ENCODE measurements at regions not wholly inside any gene's neighbourhood (a gene's known extent, or its start where the extent isn't known, plus 50 kb on each side); places are given as distances from the start of the nearest gene placed in this dataset.

GRCh38 chr1:17932164-17932563 is 175.4 kb upstream of the IGSF21 start:
- no peak for DNase-seq (ENCODE audit: low spot score)

DNA sequence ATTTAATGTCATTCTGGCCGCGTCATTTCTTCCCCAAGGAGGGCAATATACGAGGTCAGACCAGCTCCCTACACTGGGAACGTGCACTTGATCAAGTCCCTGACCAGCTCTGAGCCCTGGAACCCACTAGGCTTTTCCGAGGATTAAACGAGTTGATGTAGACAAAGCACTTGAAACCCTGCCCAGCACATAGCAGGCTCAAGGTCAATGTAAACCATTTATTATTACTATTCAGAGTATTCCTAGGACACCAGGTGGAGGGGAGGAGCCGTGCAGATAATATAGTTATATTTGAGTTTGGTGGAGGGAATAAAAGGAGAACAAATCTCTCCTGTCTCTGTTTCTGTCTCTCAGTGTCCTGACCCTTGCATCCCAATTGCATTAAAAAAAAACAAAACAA is 174.1 kb upstream of the IGSF21 start:
- no peak for DNase-seq (ENCODE audit: low spot score)

DNA sequence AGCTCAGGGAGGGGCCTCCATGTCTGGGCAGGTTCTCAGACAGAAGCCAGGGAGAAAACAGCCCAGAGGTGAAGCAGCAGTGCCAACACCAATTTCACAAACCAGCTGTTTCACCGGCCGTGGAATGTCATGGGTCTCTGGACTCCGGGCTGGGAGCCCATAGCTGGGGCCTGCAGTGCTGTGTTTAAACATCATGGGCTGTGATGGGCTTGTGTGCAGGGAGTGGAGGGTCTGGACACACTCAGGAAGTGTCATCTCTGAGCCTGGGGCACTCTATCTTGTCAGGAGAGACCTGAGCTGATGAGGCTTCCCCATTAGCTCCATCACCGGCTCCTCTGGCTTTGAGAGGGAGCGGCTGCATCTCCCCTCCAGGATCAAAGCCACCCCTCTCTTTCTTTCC is 173.6 kb upstream of the IGSF21 start:
- DNase-seq (ENCODE audit: low spot score): no peak

DNA sequence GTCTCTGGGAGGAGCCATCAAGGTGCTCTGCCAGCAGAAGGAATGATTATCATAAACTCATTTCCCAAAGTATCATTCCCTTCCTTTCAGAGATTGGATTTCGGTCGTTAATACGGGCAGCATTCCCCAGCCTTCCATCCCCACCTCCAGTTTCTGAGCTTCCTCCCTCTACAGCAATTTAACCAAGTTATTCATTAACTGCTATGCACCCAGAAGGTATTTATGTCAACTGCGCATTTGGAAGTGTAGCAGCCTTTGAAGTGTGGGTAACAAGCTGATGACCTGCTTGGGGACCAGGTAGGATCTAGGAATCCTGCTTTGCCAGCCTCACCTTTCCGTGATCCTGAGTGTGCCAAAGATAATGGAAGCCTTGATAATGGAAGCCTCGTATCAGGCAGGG is 172.4 kb upstream of the IGSF21 start:
- DNase-seq (ENCODE audit: low spot score): no peak

DNA sequence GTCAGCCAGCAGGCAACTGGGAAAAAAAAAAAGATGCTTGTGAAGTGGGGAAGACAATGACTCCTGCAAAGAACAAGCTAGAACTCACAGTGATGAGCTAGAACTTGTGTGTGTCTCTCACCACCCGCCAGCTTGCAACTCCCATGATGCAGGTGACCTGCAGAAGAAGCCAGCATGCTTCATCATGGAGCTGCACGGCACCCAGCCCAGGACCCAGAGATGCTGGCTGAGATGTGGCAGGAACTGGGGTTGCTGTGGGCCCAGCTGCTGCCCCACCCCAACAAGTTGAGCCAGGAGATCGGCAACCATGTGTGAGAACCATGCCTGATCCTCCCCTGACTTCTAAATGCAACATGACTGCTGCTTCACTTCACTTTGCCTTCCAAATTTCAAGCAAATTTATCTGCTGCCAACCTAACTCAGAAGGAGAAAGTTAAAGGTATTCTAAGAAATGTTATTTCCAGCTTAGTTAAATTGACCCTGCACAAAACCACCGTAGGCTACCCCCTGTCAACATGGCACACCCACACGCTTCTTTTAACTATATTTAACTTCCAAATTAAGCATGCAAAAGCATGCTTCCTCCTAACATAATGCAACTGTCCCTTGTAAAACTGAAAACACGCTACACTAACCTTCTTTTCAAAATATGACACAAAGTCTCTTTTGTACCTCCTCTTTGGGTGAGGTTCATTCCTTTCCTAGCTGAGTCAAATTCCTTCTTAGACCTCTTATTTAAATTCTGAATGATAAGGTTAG is 166.0 kb upstream of the IGSF21 start:
- DNase-seq (ENCODE audit: low spot score): no peak

DNA sequence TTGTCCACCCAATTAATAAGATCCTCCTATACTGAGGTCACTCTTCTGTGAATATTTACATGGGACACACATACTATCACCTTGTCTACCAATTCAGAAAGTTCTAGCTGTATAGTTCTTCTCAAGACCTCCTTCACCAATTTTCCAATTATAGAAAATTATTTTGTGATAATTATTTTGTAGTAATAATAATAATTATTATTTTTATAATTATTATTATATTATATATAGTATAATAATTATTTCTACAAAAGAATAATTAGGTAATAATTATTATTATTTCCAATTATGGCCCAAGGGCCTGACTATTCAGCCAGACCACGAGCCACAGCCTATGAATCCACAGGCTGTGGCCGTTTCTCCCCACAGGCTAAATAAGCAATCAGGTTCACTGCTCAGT is 164.1 kb upstream of the IGSF21 start:
- no peak for DNase-seq (ENCODE audit: low spot score)

GRCh38 chr1:17944646-17945045 is 163.0 kb upstream of the IGSF21 start:
- no peak for DNase-seq (ENCODE audit: low spot score)

GRCh38 chr1:17946434-17946833 is 161.2 kb upstream of the IGSF21 start:
- no peak for DNase-seq (ENCODE audit: low spot score)

DNA sequence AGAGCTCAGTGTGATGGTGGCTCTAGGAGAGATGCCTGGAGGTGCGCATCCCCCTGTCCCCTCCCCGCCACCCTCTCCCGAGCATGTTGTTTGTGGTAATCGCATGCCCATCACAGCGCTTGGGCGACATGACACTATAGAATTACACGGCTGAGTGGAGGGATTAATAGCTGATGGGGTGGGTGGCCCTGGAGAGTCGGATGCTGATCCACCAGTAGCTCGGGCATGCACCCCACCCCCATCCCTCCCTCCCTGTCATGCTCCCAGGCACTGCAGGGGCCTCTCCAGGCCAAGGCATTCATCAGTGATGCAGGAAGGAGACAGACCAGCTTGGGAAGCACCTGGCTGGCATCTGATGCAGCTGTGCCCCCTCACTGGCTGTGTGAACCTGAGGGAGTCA is 159.0 kb upstream of the IGSF21 start:
- DNase-seq (ENCODE audit: low spot score): no peak

- no peak for DNase-seq (ENCODE audit: low spot score)
Measured at GRCh38 chr1:17949511-17949910, 158.1 kb upstream of the IGSF21 start.

DNA sequence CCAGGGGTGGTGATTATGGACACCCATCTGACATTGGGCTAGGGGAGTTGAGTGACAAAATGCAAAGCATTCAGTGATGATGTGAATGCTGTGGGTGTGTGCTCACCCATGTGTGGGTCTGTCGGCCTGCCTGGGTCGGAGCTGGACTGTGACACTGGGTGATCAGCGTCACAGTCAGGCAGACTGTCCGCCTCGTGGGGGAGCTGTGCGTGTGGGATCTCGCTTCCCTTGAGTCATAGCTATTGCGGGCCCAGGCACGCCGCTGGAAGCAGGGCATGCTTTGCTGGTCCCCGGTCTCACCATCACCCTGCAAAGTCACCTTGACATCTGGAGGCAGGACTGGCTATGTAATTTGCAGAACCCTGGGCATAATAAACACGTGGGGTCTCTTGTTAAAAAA is 156.9 kb upstream of the IGSF21 start:
- no peak for DNase-seq (ENCODE audit: low spot score)

DNA sequence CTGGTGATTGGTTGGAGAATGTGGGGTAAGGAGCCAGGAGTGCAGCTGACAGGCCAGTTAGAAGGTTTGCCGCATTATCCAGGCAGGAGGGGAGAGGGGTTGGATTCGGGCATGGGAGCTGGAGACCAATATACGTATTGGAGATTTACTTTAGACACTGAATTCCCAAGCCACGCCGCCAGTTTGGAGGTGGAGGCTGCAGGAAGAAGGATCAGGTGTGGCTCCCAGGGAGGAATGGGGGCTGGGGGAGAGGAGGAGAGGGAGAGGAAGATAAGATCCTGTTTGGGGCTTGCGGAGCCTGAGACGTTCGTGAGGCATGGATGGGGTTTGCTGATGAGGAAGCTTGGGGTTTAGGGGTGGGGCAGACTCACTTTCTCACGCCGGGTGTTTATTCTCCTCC is 155.1 kb upstream of the IGSF21 start:
- DNase-seq (ENCODE audit: low spot score): no peak

- no peak for DNase-seq (ENCODE audit: low spot score)
Measured at GRCh38 chr1:17953921-17954320, 153.7 kb upstream of the IGSF21 start.

GRCh38 chr1:17955302-17956285 is 152.0 kb upstream of the IGSF21 start:
- no peak for DNase-seq (ENCODE audit: low spot score)

DNA sequence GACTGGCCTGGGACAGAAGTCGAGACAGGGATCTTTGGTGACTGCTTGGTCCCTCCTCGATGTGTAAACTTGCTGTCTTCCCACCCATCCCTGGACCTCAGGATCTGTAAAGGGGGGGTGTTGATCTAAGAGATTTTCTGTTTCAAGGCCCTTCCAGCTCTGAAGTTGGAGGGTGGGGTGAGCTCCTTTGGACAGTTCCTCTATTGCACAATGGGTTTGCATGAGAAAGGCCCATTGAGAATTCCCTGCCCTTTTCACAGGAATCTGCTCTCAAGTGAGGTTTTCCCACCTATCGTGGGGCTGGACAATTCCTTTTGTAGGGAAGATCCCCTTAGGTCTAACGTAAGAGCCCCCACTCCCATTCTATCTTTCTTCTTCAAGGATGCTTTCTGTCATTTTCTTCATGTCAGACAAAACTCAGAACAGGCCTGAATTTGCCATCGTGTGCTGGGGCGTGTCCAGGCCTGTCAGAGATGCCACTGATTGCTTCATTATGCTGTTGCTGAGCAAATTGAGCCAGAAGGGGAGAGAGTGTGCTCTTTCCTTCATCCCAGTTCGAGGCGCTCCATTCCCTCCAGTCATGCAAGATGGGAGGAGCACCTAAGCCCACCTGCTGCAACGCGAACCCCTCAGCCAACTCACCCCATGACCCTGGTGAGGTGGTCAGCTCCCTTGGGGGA is 149.9 kb upstream of the IGSF21 start:
- peak; percentile 21 for DNase-seq (ENCODE audit: low spot score)

DNA sequence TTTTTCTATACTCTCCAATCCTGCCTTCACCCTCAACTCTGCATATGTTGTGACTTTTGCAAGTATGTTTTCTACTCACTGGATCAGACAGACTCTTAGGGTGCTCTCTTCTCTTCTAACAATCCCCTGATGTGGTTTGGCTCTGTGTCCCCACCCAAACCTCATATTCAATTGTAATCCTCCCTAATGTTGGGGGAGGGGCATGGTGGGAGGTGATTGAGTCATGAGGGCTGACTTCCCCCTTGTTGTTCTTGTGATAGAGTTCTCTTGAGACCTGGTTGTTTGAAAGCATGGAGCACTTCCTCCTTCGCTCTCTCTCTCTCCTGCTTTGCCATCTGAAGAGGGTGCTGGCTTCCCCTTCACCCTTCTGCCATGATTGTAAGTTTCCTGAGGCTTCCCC is 148.9 kb upstream of the IGSF21 start:
- DNase-seq (ENCODE audit: low spot score): no peak

- no peak for DNase-seq (ENCODE audit: low spot score)
Measured at GRCh38 chr1:17963513-17963912, 144.1 kb upstream of the IGSF21 start.

DNA sequence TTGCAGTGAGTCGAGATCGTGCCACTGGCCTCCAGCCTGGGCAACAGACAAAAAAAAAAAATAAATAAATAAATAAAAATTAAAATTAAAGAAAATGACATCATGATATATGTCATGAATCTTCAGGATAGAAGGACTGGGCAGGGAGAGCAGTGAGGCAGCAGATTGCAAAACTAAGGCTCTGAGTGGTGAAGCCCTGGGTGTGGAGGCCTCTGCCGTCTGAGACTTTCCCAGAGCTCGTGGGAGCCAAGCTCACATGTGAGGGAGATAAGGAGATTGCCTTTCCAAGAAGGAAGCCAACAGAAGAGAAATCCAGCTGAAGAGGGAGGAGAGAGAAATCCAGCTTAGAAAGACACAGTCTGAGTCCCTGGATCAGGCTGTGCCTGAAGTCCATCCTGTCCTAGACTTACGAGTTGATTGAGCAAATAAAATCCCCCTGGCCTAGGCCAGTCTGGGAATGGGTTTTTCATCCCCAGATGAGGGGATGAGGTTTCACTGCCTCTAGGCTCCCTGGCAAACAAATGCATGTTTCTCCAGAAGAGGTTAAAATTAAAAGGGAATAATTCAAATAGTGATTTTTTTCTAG is 142.0 kb upstream of the IGSF21 start:
- DNase-seq (ENCODE audit: low spot score): no peak

GRCh38 chr1:17966341-17966740 is 141.3 kb upstream of the IGSF21 start:
- DNase-seq (ENCODE audit: low spot score): no peak

DNA sequence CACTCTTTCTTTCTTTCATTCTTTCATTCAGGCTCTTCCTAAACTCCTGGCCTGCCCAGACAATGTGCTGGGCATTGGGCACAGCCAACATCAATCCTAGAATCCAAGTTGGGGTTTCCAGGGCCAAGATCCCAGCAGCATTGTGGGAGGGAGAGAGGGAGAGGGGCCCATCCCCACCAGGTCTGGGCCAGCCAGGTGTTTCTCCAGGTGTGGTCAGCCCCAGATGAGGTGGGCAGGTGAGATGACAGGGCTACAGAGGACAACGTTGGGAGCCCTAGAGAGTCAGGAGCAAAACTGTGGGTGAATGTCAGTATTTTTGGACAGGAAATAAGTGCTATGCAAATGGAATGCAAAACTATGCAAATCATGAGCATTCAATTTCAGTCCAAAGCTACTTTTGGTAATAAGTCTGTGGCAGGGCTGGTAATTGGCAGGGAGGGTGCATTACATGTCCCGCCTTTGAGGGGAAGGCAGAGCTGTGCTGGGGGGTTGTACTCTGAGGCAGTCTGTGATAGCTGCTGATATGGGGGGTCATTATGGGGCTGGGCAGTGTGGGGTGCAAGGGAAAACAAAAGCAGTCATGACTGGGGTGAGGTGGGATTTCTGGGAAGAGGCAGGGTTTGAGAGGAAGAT is 139.9 kb upstream of the IGSF21 start:
- no peak for DNase-seq (ENCODE audit: low spot score)

- no peak for DNase-seq (ENCODE audit: low spot score)
Measured at GRCh38 chr1:17970757-17971156, 136.8 kb upstream of the IGSF21 start.

DNA sequence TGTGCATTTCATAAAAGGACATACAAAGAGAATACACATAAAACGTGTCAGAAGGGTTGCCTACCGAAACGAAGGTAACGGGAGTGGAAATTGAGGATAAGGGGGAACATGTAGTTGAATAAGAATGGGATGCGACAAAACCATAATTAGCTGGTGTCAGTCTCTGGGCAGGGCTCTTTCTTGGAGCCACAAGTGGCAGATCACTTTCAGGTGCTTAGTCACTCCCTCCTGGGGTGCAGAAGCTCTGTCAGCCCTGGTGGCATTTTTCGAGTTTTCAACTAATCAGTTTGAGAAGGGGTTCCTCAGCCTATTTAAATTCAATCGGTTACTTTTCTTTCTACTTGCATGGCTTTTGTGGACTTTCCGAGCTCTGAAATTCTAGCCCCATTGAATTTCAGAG is 133.9 kb upstream of the IGSF21 start:
- DNase-seq (ENCODE audit: low spot score): no peak
